Prostate gland (tissue), 2 donors: ENCODE measurements at regions not wholly inside any gene's neighbourhood (a gene's known extent, or its start where the extent isn't known, plus 50 kb on each side); places are given as distances from the start of the nearest gene placed in this dataset.
"Not testable (repeated sequence)": the region's sequence is repeated elsewhere in the genome, so short reads cannot be mapped to it uniquely, and the experiment has no call there.

Experiments used
- POLR2AphosphoS5 ChIP-seq: sonication (generic); formaldehyde crosslinking; IDR thresholded peaks from one replicate; pipeline ENCODE4 v1.6.1; 2017; ENCODE audit warnings: antibody characterized with exemption
- TF ChIP-seq, protein P1 (sequence below), 4 experiments: fragments of 200-600 bp in 2 of 4; fragments of 450-650 bp in 2 of 4; sonication (generic) in 2 of 4; IDR thresholded peaks; 1 replicate in 3 of 4; 2 replicates in 1 of 4; pipeline ENCODE4 v1.5.1; 2016 to 2019; ENCODE audit warnings: antibody characterized with exemption in 4 of 4, mild to moderate bottlenecking in 2 of 4, moderate library complexity in 2 of 4

DNA sequence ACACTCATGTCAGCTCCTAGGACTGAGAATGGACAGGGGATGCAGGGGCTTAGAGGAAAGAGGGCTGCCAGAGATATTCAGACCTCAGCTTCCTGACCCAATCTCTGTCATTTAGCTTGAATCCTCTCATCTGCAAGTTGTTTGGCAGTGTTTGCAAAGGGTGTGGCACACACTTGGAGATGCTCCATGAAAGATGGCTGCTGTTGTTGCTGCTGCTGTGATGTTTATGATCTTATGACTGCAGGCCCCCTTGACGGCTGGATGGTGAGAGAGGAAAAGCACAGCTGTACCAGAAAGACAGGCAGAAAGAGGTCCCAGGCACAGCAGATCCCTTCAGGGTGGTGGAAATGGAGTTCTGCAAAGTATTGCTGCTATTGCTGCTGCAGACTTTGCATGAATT, 80.7 kb downstream of the TRIM43 start:
- TF ChIP-seq, protein P1, sequence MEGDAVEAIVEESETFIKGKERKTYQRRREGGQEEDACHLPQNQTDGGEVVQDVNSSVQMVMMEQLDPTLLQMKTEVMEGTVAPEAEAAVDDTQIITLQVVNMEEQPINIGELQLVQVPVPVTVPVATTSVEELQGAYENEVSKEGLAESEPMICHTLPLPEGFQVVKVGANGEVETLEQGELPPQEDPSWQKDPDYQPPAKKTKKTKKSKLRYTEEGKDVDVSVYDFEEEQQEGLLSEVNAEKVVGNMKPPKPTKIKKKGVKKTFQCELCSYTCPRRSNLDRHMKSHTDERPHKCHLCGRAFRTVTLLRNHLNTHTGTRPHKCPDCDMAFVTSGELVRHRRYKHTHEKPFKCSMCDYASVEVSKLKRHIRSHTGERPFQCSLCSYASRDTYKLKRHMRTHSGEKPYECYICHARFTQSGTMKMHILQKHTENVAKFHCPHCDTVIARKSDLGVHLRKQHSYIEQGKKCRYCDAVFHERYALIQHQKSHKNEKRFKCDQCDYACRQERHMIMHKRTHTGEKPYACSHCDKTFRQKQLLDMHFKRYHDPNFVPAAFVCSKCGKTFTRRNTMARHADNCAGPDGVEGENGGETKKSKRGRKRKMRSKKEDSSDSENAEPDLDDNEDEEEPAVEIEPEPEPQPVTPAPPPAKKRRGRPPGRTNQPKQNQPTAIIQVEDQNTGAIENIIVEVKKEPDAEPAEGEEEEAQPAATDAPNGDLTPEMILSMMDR (IDR thresholded peaks at IDR 0.05), result not testable (repeated sequence)
- not testable (repeated sequence) for TF ChIP-seq POLR2AphosphoS5
